Heart left ventricle (tissue), 13 donors: ENCODE measurements at regions not wholly inside any gene's neighbourhood (a gene's known extent, or its start where the extent isn't known, plus 50 kb on each side); places are given as distances from the start of the nearest gene placed in this dataset.

Experiments used
- CTCF ChIP-seq, 12 donors: fragments of 200-600 bp; sonication (generic) in 4 of 12; IDR thresholded peaks; one replicate each; pipeline versions ENCODE4 v1.5.0 to v1.8.0; 2018 to 2022; ENCODE audit warnings: antibody characterized with exemption in 12 of 12, mild to moderate bottlenecking in 5 of 12
- POLR2A ChIP-seq, 2 donors: fragments of 450-650 bp; IDR thresholded peaks; one replicate each; pipeline ENCODE4 v1.6.1; 2017; ENCODE audit warnings: antibody characterized with exemption in 2 of 2, mild to moderate bottlenecking in 2 of 2, moderate library complexity in 2 of 2
- donor health status: ischemic (EF 13 %, LVEDD 7.1; RV severe dilation, severe dysfunction).
- donor health status: DM: no; HTN: yes; CAD: no.
- donor health status: DM: no; HTN: no; CAD: no.
- donor health status: ischemic (EF 25% LVEDD 6.9; RV normal size, moderate dysfunction).
- donor health status: ischemic (EF 25% LVEDD 5.7; RV mildly dilated, moderate dysfunction).
- donor health status: ischemic (EF 35%, LVEDD 5.7; RV mildly dilated, moderate dysfunction).
- donor health status: nonischemic (EF 11% LVEDD 7.7; RV severe dilation, severe dysfunction).
- donor health status: DM: yes; HTN: yes; CAD: no.
- donor health status: PGD.
- donor health status: ischemic (EF 29% LVEDD 5.4; RV normal size, mild dysfunction).
- donor health status: nonischemic (EF 23%, LVEDD 6.1; RV moderate dilation, normal function).

DNA sequence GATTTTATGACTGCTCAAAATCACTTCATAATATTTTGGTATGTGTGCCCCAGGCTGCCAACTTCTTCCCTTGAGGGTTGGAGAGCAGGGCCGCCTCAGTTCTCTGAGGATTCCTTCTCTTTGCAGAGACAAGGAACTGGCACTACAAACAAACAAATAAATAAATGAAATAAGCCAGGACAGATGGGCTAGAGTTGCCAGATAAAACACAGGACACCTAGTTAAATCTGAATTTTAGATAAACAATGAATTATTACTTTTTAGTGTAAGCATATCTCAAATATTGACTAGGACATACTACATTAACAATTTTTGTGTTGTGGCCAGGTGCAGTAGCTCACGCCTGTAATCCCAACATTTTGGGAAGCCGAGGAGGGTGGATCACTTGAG, 122.5 kb downstream of the FHDC1 start:
- TF ChIP-seq CTCF (IDR thresholded peaks at IDR 0.05), result no peak
- TF ChIP-seq POLR2A (IDR thresholded peaks at IDR 0.05), result no peak
